ENCODE measurements at regions not wholly inside any gene's neighbourhood (a gene's known extent, or its start where the extent isn't known, plus 50 kb on each side); places are given as distances from the start of the nearest gene placed in this dataset.

GRCh38 chr1:219746141-219746540, 133.2 kb upstream of the ZC3H11B start:
- ATAC-seq (no peak), DNase-seq (no peak)
- Histone ChIP-seq H3K27ac (no peak overlapping the region), H3K4me1 (no peaks in the 10 kb centered on the region), H3K4me3 (no peak overlapping the region), H3K27me3 (ENCODE audit: insufficient read depth in 3 of 3, low read length in 2 of 3) (no peaks in the 10 kb centered on the region), H3K36me3 (ENCODE audit: insufficient read depth in 1 of 2, low read depth in 1 of 2) (no peaks in the 10 kb centered on the region), H3K9me3 (no peaks in the 10 kb centered on the region)
- WGBS, 3 donors = 94 to 100% (median 98%) methylated on average over 2 of the region's 2 CpGs
- intact Hi-C loops (cut with DNase I) = no loop called here
- TF ChIP-seq CTCF (IDR thresholded peaks at IDR 0.05) = no peak

GRCh38 chr1:219744652-219745469, 132.0 kb upstream of the ZC3H11B start:
- H3K9me3 ChIP-seq = no peaks in the 10 kb centered on the region
- no peak overlapping the region for H3K4me3 ChIP-seq
- H3K4me1 ChIP-seq = no peaks in the 10 kb centered on the region
- no peak overlapping the region for H3K27ac ChIP-seq
- no peak for ATAC-seq
- no peaks in the 10 kb centered on the region for H3K36me3 ChIP-seq (ENCODE audit: insufficient read depth in 1 of 2, low read depth in 1 of 2)
- WGBS, 3 donors = 60 to 67% (median 66%) methylated on average over 3 of the region's 3 CpGs
- no peak for DNase-seq
- no peak for TF ChIP-seq CTCF (IDR thresholded peaks at IDR 0.05)
- H3K27me3 ChIP-seq (ENCODE audit: insufficient read depth in 3 of 3, low read length in 2 of 3) = no peaks in the 10 kb centered on the region
- intact Hi-C loops (cut with DNase I) = no loop called here

GRCh38 chr1:219741011-219741970, 128.4 kb upstream of the ZC3H11B start:
- no peaks in the 10 kb centered on the region for H3K36me3 ChIP-seq (ENCODE audit: insufficient read depth in 1 of 2, low read depth in 1 of 2)
- intact Hi-C loops (cut with DNase I) = no loop called here
- no peak for TF ChIP-seq CTCF (IDR thresholded peaks at IDR 0.05)
- H3K27ac ChIP-seq = no peak overlapping the region
- ATAC-seq = no peak
- 63 to 68% (median 67%) methylated on average over 4 of the region's 4 CpGs for WGBS, 3 donors
- H3K4me1 ChIP-seq = no peaks in the 10 kb centered on the region
- no peak overlapping the region for H3K4me3 ChIP-seq
- H3K27me3 ChIP-seq (ENCODE audit: insufficient read depth in 3 of 3, low read length in 2 of 3) = no peaks in the 10 kb centered on the region
- no peaks in the 10 kb centered on the region for H3K9me3 ChIP-seq
- DNase-seq = no peak

- H3K4me1 ChIP-seq = no peaks in the 10 kb centered on the region
- H3K27ac ChIP-seq = no peak overlapping the region
- DNase-seq (no peak), ATAC-seq (no peak)
- no peak for TF ChIP-seq CTCF (IDR thresholded peaks at IDR 0.05)
- no peak overlapping the region for H3K4me3 ChIP-seq
- H3K27me3 ChIP-seq (ENCODE audit: insufficient read depth in 3 of 3, low read length in 2 of 3) = no peaks in the 10 kb centered on the region
- no peaks in the 10 kb centered on the region for H3K36me3 ChIP-seq (ENCODE audit: insufficient read depth in 1 of 2, low read depth in 1 of 2)
- intact Hi-C loops (cut with DNase I) = no loop called here
- 67 to 71% (median 70%) methylated on average over 5 of the region's 5 CpGs for WGBS, 3 donors
- H3K9me3 ChIP-seq = no peaks in the 10 kb centered on the region
These were observed 120.7 kb upstream of the ZC3H11B start for GRCh38 chr1:219733511-219734174.

Measured in psoas muscle (tissue), 7 donors.